GM23248 (cell line): ENCODE measurements at regions not wholly inside any gene's neighbourhood (a gene's known extent, or its start where the extent isn't known, plus 50 kb on each side); places are given as distances from the start of the nearest gene placed in this dataset.

ENCODE experiments used
- DNase-seq: peaks from one replicate; pipeline ENCODE4 v3.0.0-alpha.2; 2015
- H2AFZ ChIP-seq: fragments of 200-600 bp; sonication (generic); 2 replicates; pipeline ENCODE4 v1.6.1; 2016; ENCODE audit warnings: antibody characterized with exemption
- H3F3A ChIP-seq: fragments of 200-600 bp; sonication (generic); 2 replicates; pipeline ENCODE4 v1.6.1; 2016; ENCODE audit warnings: mild to moderate bottlenecking, antibody characterized with exemption, mixed run types; ENCODE audit not compliant: insufficient read depth
- H3K27ac ChIP-seq: fragments of 200-600 bp; sonication (generic); 2 replicates; pipeline ENCODE4 v1.5.1; 2016; ENCODE audit warnings: mild to moderate bottlenecking
- H3K27me3 ChIP-seq: fragments of 200-600 bp; sonication (generic); replicated peaks from 2 replicates; pipeline ENCODE4 v1.6.1; 2016; ENCODE audit warnings: mild to moderate bottlenecking; ENCODE audit not compliant: insufficient read depth
- H3K36me3 ChIP-seq: fragments of 200-600 bp; sonication (generic); 2 replicates; pipeline ENCODE4 v1.6.1; 2016; ENCODE audit warnings: low read depth, mild to moderate bottlenecking
- H3K4me1 ChIP-seq: fragments of 200-600 bp; sonication (generic); 2 replicates; pipeline ENCODE4 v1.6.1; 2016; ENCODE audit warnings: mild to moderate bottlenecking; ENCODE audit not compliant: insufficient read depth
- H3K4me2 ChIP-seq: fragments of 200-600 bp; sonication (generic); one replicate; pipeline ENCODE4 v1.6.1; 2016; ENCODE audit warnings: mild to moderate bottlenecking; ENCODE audit not compliant: unreplicated experiment
- H3K4me3 ChIP-seq: fragments of 200-600 bp; sonication (generic); 2 replicates; pipeline ENCODE4 v1.5.1; 2016; ENCODE audit warnings: mild to moderate bottlenecking
- H3K79me2 ChIP-seq: fragments of 200-600 bp; sonication (generic); 2 replicates; pipeline ENCODE4 v1.6.1; 2016; ENCODE audit warnings: mild to moderate bottlenecking; ENCODE audit not compliant: insufficient read depth
- H3K9ac ChIP-seq: fragments of 200-600 bp; sonication (generic); 2 replicates; pipeline ENCODE4 v1.6.1; 2016; ENCODE audit warnings: mild to moderate bottlenecking
- H3K9me2 ChIP-seq: fragments of 200-600 bp; sonication (generic); 2 replicates; pipeline ENCODE4 v1.6.1; 2016; ENCODE audit warnings: mixed run types, mild to moderate bottlenecking, moderate library complexity; ENCODE audit not compliant: insufficient read depth
- H3K9me3 ChIP-seq: fragments of 200-600 bp; sonication (generic); one replicate; pipeline ENCODE4 v1.6.1; 2017; ENCODE audit warnings: low read depth
- H4K20me1 ChIP-seq: fragments of 200-600 bp; sonication (generic); 2 replicates; pipeline ENCODE4 v1.6.0; 2016; ENCODE audit not compliant: insufficient read depth
- EZH2 ChIP-seq: fragments of 200-600 bp; sonication (generic); IDR thresholded peaks from 2 replicates; pipeline ENCODE4 v1.6.1; 2018; ENCODE audit warnings: antibody characterized with exemption, mild to moderate bottlenecking; ENCODE audit not compliant: insufficient read depth, poor library complexity, severe bottlenecking
- EZH2phosphoT487 ChIP-seq: fragments of 200-600 bp; sonication (generic); IDR thresholded peaks from 2 replicates; pipeline ENCODE4 v1.6.1; 2018; ENCODE audit warnings: antibody characterized with exemption, moderate library complexity, mild to moderate bottlenecking, low read depth; ENCODE audit not compliant: insufficient read depth
- WGBS, 2 experiments: methylation state at CpG; one replicate each; pipeline ENCODE4 v1.1.6; 2015 to 2017; ENCODE audit warnings: low lambda C conversion rate in 2 of 2, low coverage in 1 of 2; ENCODE audit errors: missing lambda C conversion rate in 2 of 2; 5-methylcytosine and 5-hydroxymethylcytosine counted together
- in situ Hi-C: fragments of 300-500 bp; cut with MboI; formaldehyde crosslinking; loops from 2 replicates; pipeline ENCODE4 v1.15.0; 2020

DNA sequence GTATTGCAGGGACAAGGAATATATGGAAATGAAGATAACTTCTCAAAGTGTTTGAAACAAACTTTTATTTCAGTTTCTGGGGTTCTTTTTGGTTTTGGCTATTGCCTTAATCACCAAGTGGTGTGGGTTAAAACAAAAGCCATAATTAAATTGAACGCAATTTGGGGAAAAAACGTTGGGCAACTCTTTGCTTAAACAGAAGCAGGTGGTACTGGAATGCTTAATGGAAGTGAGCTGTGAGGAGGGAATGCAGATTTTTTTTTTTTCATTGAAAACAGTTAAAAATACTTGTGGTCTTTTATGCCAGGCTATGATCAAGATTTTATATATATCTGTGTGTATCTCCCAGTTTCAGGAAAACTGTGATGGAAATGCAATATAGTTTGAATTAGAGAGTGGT, 195.7 kb upstream of the TUT7 start:
- H3K27ac ChIP-seq: peak overlapping the region; percentile 83
- H2AFZ ChIP-seq: no peak overlapping the region; the same call in 1 of the 2 replicates
- 0% methylated on average over 2 of the region's 2 CpGs for WGBS, 2 experiments
- in situ Hi-C loops: no loop called here
- H3K36me3 ChIP-seq: no peaks in the 10 kb centered on the region
- peak overlapping the region; percentile 64 for H3K4me2 ChIP-seq
- H4K20me1 ChIP-seq: no peaks in the 10 kb centered on the region
- H3K4me1 ChIP-seq: peaks cover 46% of the 10 kb centered on the region
- peak overlapping the region; percentile 32 for H3K4me3 ChIP-seq
- peak overlapping the region; percentile 49 for H3K9ac ChIP-seq
- DNase-seq: peak; percentile 76
- no peaks in the 10 kb centered on the region for H3K27me3 ChIP-seq
- H3K9me2 ChIP-seq: no peaks in the 10 kb centered on the region
- H3K79me2 ChIP-seq: no peaks in the 10 kb centered on the region
- TF ChIP-seq EZH2phosphoT487 (0 out of 2 replicates have a peak, but pooled peaks have one; percentile 55), EZH2 (no peak)
- peaks cover 42% of the 10 kb centered on the region for H3F3A ChIP-seq
- no peaks in the 10 kb centered on the region for H3K9me3 ChIP-seq

DNA sequence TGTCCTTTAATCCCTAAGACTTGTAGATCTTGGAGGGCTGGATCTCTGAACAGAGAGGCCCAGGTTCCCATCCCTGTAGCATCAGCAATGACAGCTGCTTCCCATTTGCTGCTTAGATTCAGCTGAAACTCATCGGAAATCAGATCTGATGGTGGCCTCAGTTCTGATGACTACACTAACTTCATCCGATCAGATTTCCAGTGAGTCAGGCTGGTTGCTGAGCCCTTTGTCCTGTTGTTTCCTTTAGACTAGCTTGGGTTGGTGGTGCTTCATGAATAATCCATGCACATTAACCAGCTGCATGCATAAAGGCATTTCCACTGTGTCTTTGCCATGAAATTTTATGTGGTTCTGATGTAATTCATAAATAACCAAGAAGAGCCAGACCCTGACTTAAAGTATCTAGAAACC, 195.2 kb upstream of the TUT7 start:
- 0% methylated on average over 2 of the region's 2 CpGs for WGBS, 2 experiments
- H3K9me3 ChIP-seq: no peaks in the 10 kb centered on the region
- no peaks in the 10 kb centered on the region for H3K9me2 ChIP-seq
- H3K27me3 ChIP-seq: no peaks in the 10 kb centered on the region
- H3K9ac ChIP-seq: peak overlapping the region; percentile 49
- H4K20me1 ChIP-seq: no peaks in the 10 kb centered on the region
- H2AFZ ChIP-seq: 0 out of 2 replicates have a peak overlapping the region, but pooled peaks have one; percentile 8
- H3K4me1 ChIP-seq: peaks cover 46% of the 10 kb centered on the region
- no peaks in the 10 kb centered on the region for H3K79me2 ChIP-seq
- DNase-seq: peak; percentile 94
- in situ Hi-C loops: no loop called here
- H3K36me3 ChIP-seq: no peaks in the 10 kb centered on the region
- peak overlapping the region; percentile 83 for H3K27ac ChIP-seq
- TF ChIP-seq EZH2phosphoT487: no peak
- TF ChIP-seq EZH2: no peak
- peak overlapping the region; percentile 64 for H3K4me2 ChIP-seq
- H3F3A ChIP-seq: peaks cover 42% of the 10 kb centered on the region
- H3K4me3 ChIP-seq: peak overlapping the region; percentile 32

DNA sequence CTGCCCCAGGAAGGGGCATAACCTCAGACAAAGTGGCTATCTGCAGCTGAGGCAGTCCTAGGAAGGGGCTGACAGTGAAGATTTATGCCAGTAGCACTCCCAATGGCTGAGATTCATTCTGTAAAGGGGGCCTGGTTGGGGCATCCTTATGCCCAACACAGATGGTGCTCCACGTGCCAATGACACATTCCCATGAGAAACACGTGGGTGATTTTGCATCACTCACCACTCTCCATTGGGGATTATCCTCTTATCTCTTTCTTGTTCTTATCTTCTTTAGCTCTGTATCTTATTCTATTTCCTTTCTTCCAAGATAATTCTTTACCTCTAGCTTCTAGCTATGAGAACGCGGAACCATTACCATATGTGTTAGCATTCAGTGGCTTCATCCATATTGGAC, 194.0 kb upstream of the TUT7 start:
- Histone ChIP-seq H3K4me1 (peaks cover 46% of the 10 kb centered on the region), H2AFZ (no peak overlapping the region), H3F3A (peaks cover 42% of the 10 kb centered on the region), H3K27ac (peak overlapping the region; percentile 83; the same call in 1 of the 2 replicates), H3K79me2 (no peaks in the 10 kb centered on the region), H3K9ac (no peak overlapping the region), H3K9me3 (no peaks in the 10 kb centered on the region), H3K27me3 (no peaks in the 10 kb centered on the region), H4K20me1 (no peaks in the 10 kb centered on the region), H3K36me3 (no peaks in the 10 kb centered on the region), H3K4me2 (no peak overlapping the region), H3K4me3 (no peak overlapping the region), H3K9me2 (no peaks in the 10 kb centered on the region)
- TF ChIP-seq EZH2phosphoT487: no peak
- TF ChIP-seq EZH2: no peak
- WGBS, 2 experiments: 98 to 99% methylated on average over 4 of the region's 4 CpGs
- in situ Hi-C loops: no loop called here
- no peak for DNase-seq

DNA sequence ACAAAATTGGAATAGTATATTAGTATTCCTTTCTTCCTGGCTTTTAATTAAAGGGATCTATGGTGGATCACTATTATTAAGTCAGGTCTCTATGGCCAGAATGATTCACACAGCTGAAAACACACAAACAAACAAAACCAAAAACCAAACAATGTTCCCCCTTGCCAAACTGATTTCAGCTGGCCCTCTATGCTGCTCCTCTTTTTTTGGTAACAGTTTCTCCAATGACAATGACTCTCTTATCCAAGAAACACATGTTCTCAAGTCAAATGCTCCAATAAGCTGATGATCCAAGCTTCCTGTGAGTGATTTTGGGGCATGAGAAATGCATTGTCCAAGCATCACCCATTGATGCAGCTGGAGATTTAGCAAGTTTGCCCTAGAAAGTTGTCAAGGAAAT, 193.4 kb upstream of the TUT7 start:
- Histone ChIP-seq H3K9me2 (no peaks in the 10 kb centered on the region), H3K27ac (no peak overlapping the region), H3K4me3 (no peak overlapping the region), H3K9ac (no peak overlapping the region), H3K27me3 (no peaks in the 10 kb centered on the region), H3K79me2 (no peaks in the 10 kb centered on the region), H3K9me3 (no peaks in the 10 kb centered on the region), H3K4me2 (no peak overlapping the region), H2AFZ (no peak overlapping the region), H3K36me3 (no peaks in the 10 kb centered on the region), H3F3A (peaks cover 42% of the 10 kb centered on the region), H4K20me1 (no peaks in the 10 kb centered on the region), H3K4me1 (peaks cover 46% of the 10 kb centered on the region)
- in situ Hi-C loops: no loop called here
- TF ChIP-seq EZH2phosphoT487 (no peak), EZH2 (no peak)
- DNase-seq: no peak

DNA sequence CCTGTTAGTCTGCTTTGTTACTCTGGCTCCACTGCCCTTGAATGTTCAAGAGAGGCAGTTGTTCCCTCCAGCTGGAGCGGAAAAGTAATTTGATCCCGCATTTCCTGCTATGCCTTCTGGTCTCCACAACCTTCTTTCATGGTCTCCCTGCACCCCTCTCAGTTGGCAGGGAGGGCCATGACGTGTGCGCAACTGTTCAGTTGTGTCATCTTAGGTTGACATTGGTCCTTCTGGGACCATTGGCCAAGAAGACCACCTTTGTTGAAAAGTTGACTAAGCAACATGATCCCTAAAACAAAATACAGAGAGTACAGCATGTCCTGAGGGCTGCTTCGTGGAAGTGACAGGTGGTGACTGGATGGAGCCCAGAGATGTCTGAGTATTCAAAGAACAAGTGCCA, 192.5 kb upstream of the TUT7 start:
- no peak overlapping the region for H3K4me3 ChIP-seq
- H3K4me2 ChIP-seq: no peak overlapping the region
- H3K36me3 ChIP-seq: no peaks in the 10 kb centered on the region
- H3K9ac ChIP-seq: no peak overlapping the region
- no peak overlapping the region for H3K27ac ChIP-seq
- no peaks in the 10 kb centered on the region for H3K9me3 ChIP-seq
- no peaks in the 10 kb centered on the region for H4K20me1 ChIP-seq
- in situ Hi-C loops: no loop called here
- H3K4me1 ChIP-seq: peaks cover 43% of the 10 kb centered on the region
- no peaks in the 10 kb centered on the region for H3K9me2 ChIP-seq
- peaks cover 40% of the 10 kb centered on the region for H3F3A ChIP-seq
- peak overlapping the region; percentile 57; the same call in 1 of the 2 replicates for H2AFZ ChIP-seq
- WGBS, 2 experiments: 82% methylated on average over 5 of the region's 5 CpGs
- no peak for DNase-seq
- no peaks in the 10 kb centered on the region for H3K27me3 ChIP-seq
- H3K79me2 ChIP-seq: no peaks in the 10 kb centered on the region
- TF ChIP-seq EZH2phosphoT487 (no peak), EZH2 (no peak)
